ENCODE measurements at regions not wholly inside any gene's neighbourhood (a gene's known extent, or its start where the extent isn't known, plus 50 kb on each side); places are given as distances from the start of the nearest gene placed in this dataset.

GRCh38 chr6:163661272-163661671 is 246.8 kb downstream of the QKI start:
- TF ChIP-seq CTCF (IDR thresholded peaks at IDR 0.05) (no peak), POLR2A (IDR thresholded peaks at IDR 0.05) (no peak), EP300 (IDR thresholded peaks at IDR 0.05) (no peak)
